Bone marrow (tissue), 2 donors: ENCODE measurements at regions not wholly inside any gene's neighbourhood (a gene's known extent, or its start where the extent isn't known, plus 50 kb on each side); places are given as distances from the start of the nearest gene placed in this dataset.
"Not testable (repeated sequence)": the region's sequence is repeated elsewhere in the genome, so short reads cannot be mapped to it uniquely, and the experiment has no call there.

Source experiments
- DNase-seq, 2 donors: peaks; one replicate each; lab custom pipeline; 2025; lab: John Stamatoyannopoulos, UW

DNA sequence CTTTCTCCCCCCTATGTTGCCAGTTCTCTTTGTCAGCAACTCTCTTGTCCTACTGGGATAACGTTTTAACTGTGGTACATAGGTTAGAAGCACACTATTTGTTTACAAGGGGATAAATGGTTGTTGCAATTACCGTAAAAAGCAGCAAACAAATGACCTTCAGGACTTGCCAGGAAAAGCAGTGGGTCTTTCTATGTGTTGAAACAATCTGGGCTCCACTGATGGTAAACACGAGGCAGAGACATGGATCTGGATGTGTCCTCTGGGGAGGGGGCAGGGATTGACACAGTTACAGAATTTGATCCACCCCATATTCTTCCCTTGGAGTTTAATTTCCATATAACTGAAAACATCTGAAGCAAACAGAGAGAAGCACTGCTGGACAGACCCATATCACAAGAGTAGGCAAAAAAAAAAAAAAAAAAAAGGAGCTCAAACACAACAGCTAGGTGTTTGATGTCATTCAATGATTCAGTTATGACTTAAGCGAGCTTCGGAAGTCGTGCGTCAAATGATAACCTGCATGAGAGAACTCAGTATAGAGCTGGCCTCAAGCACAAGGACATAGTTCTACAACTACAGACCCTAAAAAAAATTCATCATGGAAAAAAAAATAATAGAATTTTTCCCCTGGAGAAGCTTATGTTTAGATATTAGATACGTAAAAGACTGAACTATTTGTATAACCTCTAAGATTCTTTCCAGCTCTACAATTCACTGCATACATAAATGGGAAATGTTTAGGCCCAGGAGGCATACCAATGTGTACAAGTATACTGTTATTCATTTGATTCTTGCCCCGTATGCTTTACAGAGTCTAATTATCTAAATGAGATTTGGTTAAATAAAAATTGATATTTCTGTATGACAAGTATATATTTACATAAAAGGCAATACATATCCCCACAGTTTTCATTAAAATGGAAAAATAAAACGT lies 127.7 kb downstream of the ALDH8A1 start:
- no peak for DNase-seq

DNA sequence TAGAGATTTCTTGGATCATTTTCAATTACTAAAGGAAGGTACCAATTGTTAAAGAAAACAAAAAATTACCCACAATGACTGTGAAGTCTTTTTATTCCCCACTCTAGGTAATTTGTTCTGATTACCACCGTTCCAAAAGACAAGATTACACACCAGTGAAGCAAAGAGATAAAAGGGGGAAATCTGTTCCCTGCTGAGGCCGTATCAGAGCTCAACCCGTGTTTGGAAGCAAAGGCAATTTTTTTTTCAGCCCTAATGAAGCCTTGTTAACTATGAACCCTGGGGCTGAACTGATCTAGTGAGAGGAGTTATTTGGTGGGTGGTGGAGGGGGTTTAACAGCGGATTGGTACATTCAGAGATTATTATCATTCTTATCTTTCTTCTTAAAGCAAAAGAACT lies 128.5 kb downstream of the ALDH8A1 start:
- DNase-seq = no peak

DNA sequence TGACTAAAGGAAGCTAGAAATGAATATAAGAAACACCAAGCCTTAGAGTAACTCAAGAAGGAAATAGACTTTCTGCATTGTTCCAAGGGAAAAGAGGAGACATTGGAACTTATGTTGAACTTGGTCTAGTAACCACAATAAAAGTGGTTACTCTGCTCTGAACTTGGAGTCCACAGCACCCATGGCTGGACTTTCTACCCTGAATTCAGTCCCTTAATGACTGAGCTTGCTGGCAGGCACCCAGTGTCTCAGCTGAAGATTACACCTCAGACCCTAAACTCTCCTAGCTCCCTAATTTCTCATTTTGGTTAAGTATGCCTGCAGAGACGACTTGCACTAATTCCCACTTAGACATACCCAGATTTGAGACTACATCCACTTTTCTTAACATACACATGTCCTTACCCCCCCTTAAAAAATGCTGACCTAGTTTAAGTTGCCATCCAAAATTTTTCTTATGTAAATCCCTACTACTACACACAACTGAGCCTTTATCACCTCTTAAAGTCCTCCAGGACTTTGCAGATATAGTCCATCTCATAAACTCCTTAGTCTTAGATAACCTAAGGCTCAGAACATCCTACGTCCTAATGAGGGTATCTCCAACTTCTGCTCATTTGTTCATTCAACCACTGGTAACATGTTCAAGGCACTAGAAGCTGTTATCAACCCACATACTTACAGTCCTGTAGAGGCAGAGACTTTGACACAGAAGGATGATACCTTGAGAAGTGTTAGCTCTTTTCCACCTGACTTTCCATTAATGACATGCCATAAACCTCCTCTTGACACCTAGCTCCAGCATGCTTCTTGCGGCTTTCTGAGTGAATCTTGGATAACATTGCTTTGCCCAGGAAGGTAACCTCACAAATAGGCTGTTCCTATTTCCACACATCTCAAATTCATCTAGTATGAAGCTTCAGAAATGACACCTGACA lies 129.8 kb downstream of the ALDH8A1 start:
- DNase-seq = no peak

DNA sequence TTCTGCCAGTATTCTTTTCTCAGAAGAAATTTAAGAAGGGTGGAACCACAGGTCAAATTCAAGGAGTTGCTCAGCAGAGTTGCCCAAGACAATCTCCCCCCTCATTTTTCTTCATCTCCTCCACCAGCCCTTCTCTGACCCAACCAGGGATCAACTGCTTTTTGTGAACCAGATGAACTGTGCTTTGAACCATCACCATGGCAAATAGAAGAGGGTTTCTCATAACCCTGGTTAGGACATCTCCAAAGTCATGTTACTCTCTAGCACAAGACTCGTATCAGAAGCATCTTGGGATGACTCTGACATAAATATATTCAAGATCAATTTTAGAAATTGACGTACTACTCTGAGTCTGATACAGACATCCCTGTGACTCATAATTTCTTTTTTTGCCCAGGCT lies 130.7 kb downstream of the ALDH8A1 start:
- DNase-seq = no peak

DNA sequence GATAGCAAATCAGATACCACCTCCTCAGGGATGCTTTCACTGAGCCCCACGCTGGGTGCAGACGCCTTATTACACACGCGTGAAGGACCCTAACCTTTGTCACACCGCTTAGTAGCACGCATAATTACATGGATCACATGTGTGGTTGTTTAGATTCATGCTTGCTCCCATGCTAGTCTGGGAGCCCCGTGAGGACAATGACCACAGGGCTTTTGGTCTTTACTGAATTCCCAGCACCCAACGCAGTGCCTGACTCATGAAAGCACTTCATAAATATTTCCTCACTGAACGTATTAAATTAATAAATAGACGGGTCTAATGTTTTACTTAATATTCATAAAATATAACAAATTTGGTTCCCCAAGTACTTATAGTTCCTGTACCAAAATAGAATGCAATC lies 132.5 kb downstream of the ALDH8A1 start:
- DNase-seq = no peak

DNA sequence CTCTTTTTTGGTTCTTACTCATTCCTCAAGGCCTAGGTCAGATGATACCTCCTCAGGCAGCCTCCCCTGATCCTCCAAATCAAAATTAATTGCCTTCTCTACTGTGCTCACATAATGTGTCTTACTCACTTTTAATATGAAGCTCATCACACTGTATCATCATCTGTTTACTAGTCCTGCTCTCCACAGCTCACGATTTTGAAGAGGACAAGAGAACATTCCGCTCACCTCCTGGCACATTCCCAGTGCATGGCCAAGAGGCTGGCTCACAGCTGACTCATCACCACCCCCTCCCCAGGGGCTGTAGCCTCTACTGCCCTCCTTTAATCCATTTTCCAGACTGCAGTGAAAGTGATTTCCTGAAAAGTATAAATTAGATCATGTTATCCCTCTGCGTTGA lies 133.1 kb downstream of the ALDH8A1 start:
- DNase-seq = no peak

DNA sequence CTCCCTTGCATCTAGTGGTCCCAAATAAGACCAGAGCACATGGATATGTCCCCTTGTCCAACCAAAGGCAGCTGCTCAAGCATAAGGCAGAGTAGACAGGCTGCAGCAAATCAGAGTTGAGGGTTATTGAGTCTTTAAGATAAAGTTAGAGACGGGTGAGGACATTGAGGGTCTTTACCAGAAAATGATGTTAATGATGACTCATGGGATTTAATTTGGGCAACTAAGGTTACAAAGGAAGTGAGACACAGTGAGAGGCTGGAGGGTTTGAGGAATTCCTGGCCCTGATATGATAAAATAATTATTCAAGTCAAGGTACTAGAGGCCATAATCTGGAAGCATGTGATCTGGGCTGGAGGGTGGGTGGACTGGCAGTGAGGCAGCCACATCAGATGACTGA lies 133.6 kb downstream of the ALDH8A1 start:
- DNase-seq = no peak

DNA sequence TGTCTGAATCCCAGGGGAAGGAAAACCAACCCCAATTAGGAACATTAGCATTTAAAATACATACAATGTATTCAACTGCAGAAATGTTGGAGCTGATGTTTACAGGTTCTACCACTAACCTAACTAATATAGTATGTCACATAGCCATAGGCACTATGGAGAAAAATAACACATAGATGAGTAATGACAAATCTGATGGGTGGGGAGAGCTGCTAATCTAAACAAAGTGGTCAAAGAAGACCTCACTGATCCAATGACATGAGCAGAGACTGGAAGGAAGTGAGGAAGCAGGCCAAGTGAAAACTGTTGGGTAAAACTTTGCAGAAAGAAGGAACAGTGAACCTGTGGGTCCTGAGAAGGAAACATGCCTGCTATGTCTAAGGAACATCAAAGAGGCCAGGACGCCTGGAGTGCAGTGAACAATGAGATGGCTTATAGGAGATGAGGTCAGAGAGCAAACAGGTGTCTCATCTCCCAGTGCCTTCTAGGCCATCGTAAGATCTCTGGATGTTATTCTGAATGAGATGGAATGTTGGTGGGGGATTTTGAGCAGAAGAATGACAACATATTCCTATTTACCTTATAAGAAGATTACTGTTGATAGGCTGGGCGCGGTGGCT lies 135.7 kb downstream of the ALDH8A1 start:
- DNase-seq = no peak

DNA sequence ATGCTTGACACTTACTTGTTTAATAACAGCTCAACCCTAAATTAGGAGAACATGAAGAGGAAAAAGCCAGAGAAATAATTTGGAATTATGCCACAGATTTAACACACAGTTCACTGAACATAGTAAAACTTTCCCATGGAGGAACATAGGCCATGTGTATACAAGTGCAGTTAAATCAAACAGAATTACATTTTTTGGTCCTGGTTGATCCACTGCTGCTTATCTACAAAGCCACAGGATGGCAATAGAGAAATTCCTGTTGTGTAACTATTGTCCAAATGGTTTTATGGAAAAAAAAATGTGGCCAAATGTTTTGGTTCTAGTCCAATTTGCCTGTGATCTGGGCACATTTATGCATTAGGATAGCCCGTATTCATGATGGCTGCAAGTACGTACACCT lies 136.8 kb downstream of the ALDH8A1 start:
- no peak for DNase-seq

DNA sequence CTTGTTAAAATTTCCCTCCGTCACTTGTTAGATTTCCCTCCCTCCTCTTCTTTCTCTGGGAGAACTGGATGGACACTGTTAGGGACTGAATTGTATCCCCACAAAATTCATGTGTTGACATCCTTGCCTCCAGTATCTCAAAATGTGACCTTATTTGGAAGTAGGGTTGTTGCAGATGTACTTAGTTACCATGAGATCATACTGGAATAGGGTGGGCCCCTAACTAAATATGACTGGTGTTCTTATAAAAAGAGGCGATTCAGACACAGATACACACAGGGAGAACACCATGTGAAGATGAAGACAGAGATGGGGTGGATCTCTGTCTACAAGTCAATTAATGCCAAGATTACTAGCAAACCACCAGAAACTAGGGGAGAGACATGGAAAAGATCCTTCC lies 139.5 kb downstream of the ALDH8A1 start:
- DNase-seq = no peak

DNA sequence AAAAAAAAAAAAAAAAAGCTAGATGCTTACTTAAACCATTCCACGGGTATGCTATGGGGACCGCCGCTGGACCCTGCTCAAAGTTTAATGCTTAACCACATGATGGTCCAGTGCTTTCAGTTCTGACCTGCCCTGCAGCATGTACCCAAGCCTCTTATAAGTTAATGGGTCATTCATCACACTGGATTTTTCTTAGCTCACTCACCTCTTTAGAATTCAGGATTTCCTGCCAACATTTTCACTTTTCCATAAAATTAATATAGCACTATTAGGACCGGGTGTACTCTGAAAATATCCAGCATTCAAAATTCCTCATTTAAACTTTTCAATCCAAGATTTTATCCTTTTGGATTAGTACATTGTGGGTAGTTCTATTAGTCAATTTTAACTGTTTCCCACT lies 140.8 kb downstream of the ALDH8A1 start:
- DNase-seq = no peak

DNA sequence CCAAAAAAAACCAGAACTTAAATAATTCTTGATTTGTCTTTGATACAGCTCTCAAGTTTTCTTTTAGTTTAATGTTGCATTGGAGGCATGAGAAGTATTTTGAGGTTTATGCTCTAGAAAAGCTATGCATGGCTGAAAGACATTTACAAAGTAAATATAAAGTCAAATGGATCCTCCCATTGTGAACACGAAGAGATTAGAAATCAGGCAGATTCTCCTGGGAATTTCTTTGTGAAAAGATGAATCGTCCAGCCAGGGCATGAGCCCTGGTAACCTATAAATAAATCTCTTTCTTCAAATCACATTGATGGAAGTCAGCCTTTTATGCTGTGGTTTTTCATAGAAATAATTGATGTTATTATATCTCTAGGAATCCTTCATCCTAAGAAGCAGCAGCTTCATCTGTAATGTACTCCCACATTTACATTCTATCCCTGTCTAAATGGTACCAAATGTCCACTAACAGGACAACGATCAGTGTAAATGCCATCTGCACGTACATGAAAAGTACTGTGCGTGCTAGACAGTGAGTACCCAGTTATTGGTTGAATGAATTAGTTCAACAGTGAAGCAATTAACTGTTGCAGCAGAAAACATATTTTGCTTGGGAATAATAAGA lies 143.6 kb downstream of the ALDH8A1 start:
- no peak for DNase-seq

DNA sequence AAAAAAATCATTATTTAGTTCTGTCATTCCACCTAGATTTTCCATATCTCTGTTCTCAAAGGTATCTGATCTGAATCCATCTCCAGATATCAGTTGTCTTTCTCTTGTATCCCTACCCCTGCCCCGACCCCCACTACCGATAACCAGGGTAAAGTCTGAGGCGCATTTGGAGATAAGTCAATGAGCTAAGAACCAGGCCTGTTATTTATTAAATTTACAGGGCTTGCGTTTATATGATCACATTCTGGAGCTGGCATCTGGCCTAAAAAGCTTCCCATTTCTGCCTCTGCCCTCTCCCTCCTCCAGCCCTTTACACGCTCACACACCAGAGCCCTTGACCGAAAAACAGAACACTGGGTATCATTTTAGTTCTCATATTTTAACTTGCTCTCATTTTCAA lies 144.7 kb downstream of the ALDH8A1 start:
- no peak for DNase-seq

DNA sequence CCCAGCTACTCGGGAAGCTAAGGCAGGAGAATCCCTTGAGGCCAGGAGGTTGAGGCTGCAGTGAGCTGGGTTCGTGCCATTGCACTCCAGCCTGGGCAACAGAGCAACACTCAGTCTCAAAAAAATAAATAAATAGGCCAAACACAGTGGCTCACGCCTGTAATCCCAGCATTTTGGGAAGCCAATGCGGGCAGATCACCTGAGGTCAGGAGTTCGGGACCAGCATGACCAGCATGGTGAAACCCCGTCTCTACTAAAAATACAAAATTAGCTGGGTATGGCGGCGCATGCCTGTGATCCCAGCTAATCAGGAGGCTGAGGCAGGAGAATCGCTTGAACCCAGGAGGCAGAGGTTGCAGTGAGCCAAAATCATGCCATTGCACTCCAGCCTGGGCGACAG lies 145.6 kb downstream of the ALDH8A1 start:
- DNase-seq = not testable (repeated sequence)

DNA sequence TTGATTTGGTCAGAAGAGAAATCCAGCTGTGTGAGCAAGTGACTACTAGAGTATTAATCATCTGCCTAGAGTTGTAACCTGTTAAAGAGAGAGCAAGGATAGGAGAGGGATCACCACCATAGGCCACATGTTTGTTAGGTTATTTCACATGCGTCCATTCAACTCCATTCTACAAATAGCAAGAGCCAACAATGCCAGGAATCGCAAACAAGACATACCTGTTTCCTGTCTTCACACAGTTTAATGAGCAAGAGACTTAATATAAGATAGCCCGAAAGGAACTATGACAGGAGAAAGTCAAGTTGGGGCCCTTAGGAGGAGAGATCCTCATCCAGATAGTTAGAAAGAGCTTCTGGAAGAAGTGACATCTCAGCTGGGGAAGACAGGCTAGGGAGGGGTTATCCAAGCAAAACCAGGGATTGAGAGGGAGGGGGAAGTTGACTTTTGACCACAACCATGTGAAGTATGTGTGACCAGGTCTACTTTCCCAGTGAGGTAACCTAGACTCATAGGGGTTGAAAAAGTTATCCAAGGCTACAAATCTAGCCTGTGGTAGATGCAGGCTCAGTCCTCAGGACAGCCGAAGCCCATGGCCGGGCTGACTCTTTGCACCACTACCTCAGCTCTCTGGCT lies 147.4 kb downstream of the ALDH8A1 start:
- DNase-seq = no peak

DNA sequence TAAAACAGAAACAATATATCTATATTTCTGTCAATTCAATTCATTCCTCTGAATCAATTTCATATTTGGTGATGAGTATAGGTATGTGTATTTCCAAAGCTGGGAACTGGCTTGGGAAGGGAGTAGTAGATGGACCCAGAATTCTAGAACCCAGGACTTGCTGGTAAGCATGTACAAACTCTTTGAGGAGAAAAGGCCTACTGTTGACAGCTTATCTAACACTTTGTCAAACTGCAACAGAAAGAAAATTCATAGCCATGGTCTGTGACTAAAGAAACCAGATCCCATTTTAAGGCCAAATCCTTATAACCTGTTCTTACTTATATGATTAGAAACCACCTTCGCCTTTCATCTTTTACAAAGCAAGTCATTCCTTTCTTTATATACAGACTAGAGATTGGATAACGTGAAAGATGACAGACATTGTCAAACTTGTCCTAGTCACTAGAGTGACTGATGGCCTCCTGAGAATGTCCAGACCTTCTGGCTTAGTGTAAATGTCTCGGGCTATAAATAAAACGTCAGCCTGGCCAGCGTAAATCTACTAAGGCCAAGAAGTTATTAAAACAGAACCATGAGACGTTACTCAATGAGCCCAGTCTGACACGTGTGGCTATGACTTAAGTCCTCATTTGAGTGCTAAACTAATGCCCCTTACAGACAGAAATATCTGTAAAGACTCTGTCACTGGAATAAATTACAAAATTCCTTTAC lies 152.3 kb downstream of the ALDH8A1 start:
- DNase-seq = no peak

DNA sequence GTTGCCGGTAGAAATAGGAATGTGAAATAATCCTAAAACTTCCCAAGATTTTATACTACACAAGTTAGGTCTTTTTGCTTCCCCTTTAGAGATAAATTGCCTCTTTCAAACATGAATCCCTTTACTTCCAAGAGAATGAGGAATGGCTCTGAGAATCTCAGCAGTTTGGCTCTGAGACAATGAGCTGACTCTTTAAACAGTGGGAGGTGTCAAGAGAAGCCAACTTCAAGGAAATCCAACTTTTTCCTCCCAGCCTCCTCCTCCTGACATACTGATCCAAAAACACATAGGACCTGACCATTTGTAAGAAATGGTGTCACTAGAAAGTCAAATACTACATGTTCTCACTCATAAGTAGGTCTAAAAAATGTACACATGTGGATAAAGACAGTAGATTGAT lies 154.2 kb downstream of the ALDH8A1 start:
- no peak for DNase-seq

DNA sequence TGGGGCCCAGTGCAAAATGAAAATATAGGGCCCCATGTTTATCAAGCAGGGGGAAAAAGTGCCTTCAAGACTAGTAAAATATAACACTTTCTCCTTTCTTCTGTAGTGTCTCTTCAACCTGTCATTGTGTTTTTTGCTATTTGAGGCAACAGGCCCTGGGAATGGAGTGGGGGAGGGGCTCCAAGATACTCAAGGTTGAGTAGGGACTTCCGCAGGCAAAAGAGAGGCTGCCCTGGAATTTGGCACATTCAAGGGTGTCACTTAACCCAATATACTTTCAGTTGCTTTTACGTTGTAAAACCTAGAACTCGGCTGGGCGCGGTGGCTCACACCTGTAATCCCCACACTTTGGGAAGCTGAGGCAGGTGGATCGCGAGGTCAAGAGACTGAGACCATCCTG lies 154.9 kb downstream of the ALDH8A1 start:
- DNase-seq = no peak

DNA sequence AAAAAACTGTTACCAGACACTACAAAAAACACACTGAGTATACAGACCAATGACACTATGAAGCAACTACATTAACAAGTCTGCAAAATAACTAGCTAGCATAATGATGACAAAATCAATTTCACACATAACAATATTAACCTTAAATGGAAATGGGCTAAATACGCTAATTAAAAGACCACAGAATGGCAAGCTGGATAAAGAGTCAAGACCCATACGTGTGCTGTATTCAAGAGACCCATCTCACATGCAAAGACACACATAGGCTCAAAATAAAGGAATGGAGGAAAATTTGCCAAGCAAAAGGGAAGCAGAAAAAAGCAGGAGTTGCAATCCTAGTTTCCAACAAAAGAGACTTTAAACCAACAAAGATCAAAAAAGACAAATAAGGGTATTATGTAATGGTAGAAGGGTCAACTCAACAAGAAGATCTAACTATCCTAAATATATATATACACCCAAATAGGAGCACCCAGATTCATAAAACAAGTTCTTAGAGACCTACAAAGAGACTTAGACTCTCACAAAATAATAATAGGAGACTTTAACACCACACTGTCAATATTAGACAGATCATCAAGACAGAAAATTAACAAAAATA lies 158.6 kb downstream of the ALDH8A1 start:
- DNase-seq = not testable (repeated sequence)

DNA sequence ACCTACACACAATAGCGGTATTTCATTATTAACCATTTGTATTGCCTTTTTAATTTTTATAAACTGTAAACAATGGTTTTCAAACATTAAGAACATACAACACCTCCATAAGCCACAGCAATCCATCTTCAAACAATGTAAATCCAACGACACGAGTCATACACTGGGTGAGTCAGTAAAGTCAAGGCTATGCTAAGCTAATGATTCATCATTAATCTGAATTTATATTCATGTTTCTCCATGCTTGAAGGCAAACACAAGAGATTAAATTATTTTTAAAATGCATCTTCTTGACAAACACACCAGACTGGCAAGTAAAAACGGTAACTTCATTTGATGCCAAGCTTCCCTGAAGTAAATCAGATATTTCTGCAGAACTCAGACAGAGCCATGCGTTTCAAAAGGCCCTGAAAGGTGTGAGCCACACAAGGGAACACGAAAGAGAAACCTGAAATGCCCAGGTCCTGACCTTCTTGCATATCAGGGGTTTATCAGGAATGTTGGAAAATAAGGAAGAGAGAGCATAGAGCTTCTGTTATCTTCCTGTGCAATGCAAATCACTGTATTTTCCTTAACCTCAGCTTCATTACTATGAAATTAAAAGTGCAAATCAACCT lies 162.5 kb downstream of the ALDH8A1 start:
- no peak for DNase-seq
